ENCODE measurements at regions not wholly inside any gene's neighbourhood (a gene's known extent, or its start where the extent isn't known, plus 50 kb on each side); places are given as distances from the start of the nearest gene placed in this dataset.

DNA sequence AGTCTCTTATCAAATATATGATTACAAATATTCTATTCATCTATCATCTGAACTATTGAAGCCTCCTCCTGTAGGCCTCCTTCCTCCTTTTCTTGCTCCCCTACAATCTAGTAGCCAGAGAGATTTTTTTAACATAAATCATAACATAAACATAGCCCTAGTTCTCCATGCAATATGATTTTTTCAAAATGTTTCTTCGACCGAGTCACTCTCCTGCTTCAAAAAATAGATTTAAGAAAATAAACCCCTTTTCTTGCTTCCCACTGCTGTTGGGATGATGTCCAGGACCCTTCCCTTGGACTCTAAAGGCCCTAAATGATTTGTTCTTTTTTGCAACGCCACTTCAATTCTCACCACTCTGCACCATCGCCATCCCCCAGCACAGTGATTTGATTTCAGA, 319.7 kb upstream of the TSHZ3 start:
- Mint-ChIP-seq H3K27me3 (peaks cover 4% of the 10 kb centered on the region), H3K4me1 (ENCODE audit: low read depth) (no peaks in the 10 kb centered on the region), H3K4me3 (no peak overlapping the region), H3K36me3 (ENCODE audit: low read depth) (no peaks in the 10 kb centered on the region), H3K27ac (no peak overlapping the region), H3K9me3 (no peaks in the 10 kb centered on the region)

DNA sequence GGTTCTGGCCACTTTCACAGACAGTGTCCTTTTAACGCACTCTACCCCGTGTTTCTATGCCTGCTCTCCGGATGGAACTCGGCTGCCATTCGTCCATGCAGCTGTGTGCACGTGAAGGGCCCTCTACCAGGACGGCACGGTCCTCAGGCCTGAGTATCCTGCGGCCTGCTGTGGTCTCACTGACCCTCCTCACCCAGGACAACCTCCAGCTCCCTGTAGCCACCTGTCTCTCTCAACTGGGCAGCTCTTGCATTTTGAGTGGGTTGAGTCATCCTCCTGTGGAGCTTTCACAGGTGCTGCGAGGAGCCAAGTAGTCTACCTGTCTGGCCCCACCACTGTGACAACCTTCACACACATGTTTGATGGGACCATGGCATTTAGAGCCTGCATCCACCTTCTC, 321.7 kb upstream of the TSHZ3 start:
- Mint-ChIP-seq H3K9me3 (no peaks in the 10 kb centered on the region), H3K36me3 (ENCODE audit: low read depth) (no peaks in the 10 kb centered on the region), H3K27me3 (peaks cover 4% of the 10 kb centered on the region), H3K27ac (no peak overlapping the region), H3K4me3 (no peak overlapping the region), H3K4me1 (ENCODE audit: low read depth) (no peaks in the 10 kb centered on the region)

DNA sequence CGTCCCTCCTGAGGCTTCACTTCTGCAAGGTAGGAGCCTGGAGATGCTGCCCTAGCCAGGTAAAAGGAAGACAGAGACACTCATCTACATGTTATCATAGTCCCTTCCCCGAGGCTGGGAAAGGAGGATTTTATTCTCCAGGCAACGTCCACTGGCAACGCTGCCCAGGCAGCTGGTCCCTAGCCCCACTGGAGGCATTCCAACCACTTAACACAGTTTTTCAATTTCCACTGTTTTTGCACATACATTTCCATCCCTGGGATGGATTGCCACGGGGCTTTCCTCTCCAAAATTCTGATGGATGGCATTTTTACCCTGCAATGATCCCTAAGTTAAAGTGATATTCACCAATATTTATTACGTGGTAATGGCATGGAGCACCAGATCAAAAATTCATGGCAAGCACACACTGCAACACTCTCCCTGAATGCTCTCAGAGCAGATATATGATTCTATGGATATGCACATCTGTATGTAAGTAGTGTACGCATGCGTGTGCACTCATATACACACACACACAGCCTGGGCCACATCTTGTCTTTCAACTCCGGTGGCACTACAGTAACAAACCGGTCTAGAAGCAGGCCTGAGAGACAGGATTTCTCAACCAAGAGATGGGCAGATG, 322.3 kb upstream of the TSHZ3 start:
- peaks cover 4% of the 10 kb centered on the region for H3K27me3 Mint-ChIP-seq
- no peaks in the 10 kb centered on the region for H3K36me3 Mint-ChIP-seq (ENCODE audit: low read depth)
- H3K4me1 Mint-ChIP-seq (ENCODE audit: low read depth), result no peaks in the 10 kb centered on the region
- H3K27ac Mint-ChIP-seq, result no peak overlapping the region
- H3K9me3 Mint-ChIP-seq, result no peaks in the 10 kb centered on the region
- H3K4me3 Mint-ChIP-seq, result no peak overlapping the region

DNA sequence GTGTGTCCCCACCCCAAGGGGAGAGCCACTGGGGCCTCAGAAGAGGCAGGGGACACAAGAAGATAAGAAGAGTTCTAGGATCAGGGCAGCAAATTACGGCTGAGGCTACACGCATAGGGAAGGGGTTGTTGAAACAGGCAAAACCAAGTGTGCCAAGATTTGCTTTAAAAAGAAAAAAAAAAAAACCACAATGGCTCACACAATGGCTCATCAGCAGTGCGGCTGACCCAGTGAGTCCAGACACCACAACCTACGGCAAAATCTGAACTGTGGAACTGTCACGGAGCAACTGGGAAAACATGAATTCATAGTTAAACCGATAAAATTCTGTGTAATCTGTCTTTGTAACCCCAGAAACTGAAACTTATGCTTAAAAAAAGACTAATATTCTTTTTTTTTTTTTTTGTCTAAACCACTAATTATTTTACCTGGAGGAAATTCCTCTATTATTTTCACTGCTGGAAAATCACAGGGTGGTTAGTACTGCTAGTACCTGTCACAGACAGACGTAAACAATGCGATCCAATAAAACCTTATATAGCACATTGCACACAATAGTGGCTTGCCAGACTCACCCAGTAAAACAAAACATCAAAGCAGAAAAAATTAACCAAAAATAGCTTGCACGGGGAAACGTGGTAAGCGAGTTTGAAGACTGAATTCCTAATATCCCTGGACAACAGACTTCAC, 325.4 kb upstream of the TSHZ3 start:
- H3K36me3 Mint-ChIP-seq (ENCODE audit: low read depth), result no peaks in the 10 kb centered on the region
- no peaks in the 10 kb centered on the region for H3K4me1 Mint-ChIP-seq (ENCODE audit: low read depth)
- peaks cover 4% of the 10 kb centered on the region for H3K27me3 Mint-ChIP-seq
- peaks cover 3% of the 10 kb centered on the region for H3K9me3 Mint-ChIP-seq
- H3K4me3 Mint-ChIP-seq, result no peak overlapping the region
- no peak overlapping the region for H3K27ac Mint-ChIP-seq

DNA sequence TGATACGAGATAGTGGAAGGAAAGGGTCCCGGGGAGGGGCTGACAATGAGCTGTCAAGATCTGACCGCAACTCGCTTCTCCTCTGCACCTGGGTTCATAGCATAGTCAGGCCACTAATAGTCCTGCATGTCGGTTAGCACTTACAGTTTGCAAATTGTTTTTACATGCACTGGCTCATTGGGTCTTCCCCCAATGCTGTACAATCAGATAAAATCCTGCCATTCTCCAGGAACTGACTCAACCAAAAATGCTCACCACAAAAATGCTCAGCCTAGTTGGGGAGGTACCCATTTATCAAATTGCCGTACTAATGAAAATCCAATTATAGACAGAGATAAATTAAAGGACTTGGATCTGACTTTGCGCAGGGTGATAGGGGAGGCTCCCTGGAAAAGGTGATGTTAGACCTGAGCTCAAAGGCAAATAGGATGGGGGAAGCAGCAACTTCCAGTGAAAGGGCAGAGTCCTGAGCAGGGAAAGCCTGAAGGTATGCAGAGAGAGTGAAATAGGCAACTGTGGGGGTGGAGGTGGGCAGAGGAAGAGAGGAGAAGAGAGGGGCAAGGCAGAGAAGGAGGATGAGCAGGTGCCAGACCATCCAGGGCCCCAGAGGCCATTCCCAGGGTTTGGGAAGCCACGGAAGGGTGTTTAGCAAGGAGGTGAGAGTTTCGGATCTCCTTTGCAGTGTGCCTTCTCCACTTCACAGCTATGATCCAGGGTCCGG, 326.1 kb upstream of the TSHZ3 start:
- Mint-ChIP-seq H3K27me3 (peaks cover 4% of the 10 kb centered on the region), H3K36me3 (ENCODE audit: low read depth) (no peaks in the 10 kb centered on the region), H3K4me3 (no peak overlapping the region), H3K9me3 (peaks cover 3% of the 10 kb centered on the region), H3K4me1 (ENCODE audit: low read depth) (no peaks in the 10 kb centered on the region), H3K27ac (no peak overlapping the region)

DNA sequence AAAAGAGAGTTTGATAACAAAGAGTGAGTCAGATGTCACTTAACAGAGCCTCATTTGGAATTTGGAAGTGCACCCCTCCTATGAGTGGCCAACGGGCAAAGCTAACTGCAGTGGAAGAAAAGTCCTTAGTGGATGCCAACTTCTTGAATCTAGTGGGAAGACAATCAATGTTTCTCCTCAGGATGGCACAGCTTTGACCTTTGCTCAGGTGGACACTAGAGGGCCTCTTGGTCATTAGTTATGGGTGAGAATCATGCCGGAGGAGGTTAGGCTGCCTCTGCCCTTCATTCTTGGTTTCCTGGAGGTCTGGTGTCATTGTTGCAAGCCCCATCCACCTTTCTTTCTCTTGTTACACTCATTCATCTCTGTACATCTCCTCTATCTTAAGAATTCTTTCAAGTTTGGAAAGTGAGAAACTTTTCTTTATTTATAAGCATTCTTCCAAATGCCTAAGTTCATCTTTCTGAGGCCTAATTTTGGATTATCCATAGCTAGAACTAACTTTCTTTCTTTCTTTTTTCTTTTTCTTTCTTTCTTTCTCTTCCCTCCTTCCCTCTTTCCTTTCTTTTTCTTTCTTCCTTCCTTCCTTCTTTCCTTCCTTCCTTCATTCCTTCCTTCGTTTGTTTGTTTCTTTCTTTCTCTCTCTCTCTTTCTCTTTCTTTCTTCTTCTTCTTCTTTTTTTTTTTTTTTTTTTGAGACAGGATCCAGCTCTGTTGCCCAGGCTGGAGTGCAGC, 327.2 kb upstream of the TSHZ3 start:
- H3K27ac Mint-ChIP-seq, result no peak overlapping the region

DNA sequence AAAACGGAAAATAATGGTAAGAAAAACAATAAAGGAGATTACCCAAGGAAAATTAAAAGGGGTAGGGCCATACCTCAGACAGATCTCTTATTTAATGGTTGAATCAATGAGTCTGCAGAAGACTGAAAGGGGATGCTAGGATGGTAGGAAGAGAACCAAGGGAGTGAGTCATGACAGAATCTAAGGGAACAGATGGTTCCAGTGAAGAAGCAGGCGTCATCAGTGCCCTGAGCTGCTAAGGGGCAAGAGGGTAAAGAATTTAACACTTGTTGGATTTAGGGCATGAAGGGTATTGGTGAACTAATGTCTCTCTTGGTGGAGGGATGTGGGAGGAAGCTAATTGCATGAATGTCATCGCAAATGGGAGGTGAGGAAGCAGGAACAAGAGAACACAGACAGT, 329.2 kb upstream of the TSHZ3 start:
- no peak overlapping the region for H3K4me3 Mint-ChIP-seq
- peaks cover 3% of the 10 kb centered on the region for H3K9me3 Mint-ChIP-seq
- H3K36me3 Mint-ChIP-seq (ENCODE audit: low read depth), result no peaks in the 10 kb centered on the region
- H3K4me1 Mint-ChIP-seq (ENCODE audit: low read depth), result no peaks in the 10 kb centered on the region
- H3K27me3 Mint-ChIP-seq, result peaks cover 4% of the 10 kb centered on the region
- no peak overlapping the region for H3K27ac Mint-ChIP-seq

More for the DNA sequence above, 327.2 kb upstream of the TSHZ3 start:
- no peaks in the 10 kb centered on the region for H3K36me3 Mint-ChIP-seq (ENCODE audit: low read depth)
- H3K4me1 Mint-ChIP-seq (ENCODE audit: low read depth), result no peaks in the 10 kb centered on the region
- H3K4me3 Mint-ChIP-seq, result no peak overlapping the region
- H3K27me3 Mint-ChIP-seq, result peaks cover 4% of the 10 kb centered on the region
- peaks cover 3% of the 10 kb centered on the region for H3K9me3 Mint-ChIP-seq

DNA sequence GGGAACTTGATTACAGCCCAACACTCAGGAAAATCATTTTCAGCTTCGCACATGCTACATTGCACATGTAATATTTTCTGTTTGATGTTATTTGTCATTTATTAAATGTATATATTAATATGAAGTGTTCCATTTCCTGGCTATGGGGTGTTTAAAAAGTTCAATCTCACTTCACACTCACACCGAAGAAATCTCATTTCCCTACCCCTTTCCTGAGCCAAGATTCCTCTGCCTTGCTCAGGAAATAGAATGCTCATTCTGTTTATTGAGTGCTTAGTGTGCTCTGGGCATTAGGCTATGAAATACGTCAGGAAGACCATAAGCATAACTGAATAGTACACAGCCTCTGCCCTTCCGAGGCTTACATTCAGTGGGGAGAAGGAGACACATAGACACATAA, 331.9 kb upstream of the TSHZ3 start:
- peaks cover 4% of the 10 kb centered on the region for H3K27me3 Mint-ChIP-seq

DNA sequence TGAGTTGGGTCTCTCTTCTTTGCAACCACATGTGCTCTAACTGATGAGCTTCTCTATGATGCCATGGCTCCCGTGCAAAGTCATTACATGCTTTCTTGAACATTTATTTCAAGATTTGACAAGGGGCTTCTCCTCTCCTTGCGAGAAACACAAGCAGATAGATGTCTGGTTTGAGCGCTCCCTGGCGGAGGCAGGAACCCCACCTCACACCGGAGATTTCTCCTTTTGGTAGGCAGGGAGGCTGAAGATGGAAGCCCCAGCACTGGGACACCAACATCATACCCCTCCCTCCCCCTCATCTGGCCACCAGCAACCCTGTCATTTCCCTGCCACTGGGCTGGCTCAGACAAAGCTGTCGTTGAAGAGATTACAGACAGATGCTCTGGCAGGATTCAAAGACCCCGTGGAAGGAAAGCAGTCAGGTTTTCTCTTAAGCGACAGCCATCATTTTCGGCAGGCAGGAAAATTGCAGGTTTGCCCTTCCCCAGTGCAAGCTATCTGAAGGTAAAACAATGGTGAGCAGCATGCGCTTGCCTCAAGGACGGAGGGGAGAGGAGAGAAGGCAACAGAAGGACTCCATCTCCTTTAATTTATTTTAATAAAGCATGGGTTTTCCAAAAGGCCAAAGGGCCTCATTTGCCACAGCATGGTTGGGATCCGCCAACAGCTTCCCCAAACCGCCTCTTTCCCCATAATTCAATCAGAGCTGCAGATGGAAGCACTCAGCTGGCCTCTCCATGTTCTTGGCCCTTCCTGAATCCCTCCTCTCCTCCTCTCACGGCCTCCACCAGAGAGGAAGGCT, 344.1 kb upstream of the TSHZ3 start:
- H3K4me3 Mint-ChIP-seq, result no peak overlapping the region
- no peak overlapping the region for H3K27ac Mint-ChIP-seq
- H3K4me1 Mint-ChIP-seq (ENCODE audit: low read depth), result no peaks in the 10 kb centered on the region
- no peaks in the 10 kb centered on the region for H3K27me3 Mint-ChIP-seq
- no peaks in the 10 kb centered on the region for H3K36me3 Mint-ChIP-seq (ENCODE audit: low read depth)
- peaks cover 9% of the 10 kb centered on the region for H3K9me3 Mint-ChIP-seq

More for the DNA sequence above, 331.9 kb upstream of the TSHZ3 start:
- Mint-ChIP-seq H3K4me1 (ENCODE audit: low read depth) (no peaks in the 10 kb centered on the region), H3K36me3 (ENCODE audit: low read depth) (no peaks in the 10 kb centered on the region), H3K9me3 (peaks cover 17% of the 10 kb centered on the region), H3K27ac (no peak overlapping the region), H3K4me3 (no peak overlapping the region)

DNA sequence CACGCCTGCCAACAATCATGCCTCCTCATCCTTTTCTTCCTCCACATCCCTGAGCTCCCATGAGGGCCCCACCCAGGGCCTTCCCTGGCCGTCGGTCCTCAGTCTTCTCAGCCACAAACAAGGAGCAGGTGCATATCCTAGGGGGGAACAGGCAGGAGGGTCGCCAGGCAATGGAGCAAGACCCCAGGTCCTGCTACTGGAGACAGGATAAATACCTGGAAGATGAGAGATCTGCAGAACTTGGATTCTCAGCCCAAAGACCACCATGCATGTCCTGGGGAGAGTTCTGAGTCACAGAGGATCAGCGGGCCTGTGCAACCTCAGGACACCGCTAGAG, 344.7 kb upstream of the TSHZ3 start:
- H3K4me1 Mint-ChIP-seq (ENCODE audit: low read depth), result no peaks in the 10 kb centered on the region
- H3K9me3 Mint-ChIP-seq, result peaks cover 9% of the 10 kb centered on the region
- H3K36me3 Mint-ChIP-seq (ENCODE audit: low read depth), result no peaks in the 10 kb centered on the region
- no peaks in the 10 kb centered on the region for H3K27me3 Mint-ChIP-seq
- no peak overlapping the region for H3K4me3 Mint-ChIP-seq
- H3K27ac Mint-ChIP-seq, result no peak overlapping the region

DNA sequence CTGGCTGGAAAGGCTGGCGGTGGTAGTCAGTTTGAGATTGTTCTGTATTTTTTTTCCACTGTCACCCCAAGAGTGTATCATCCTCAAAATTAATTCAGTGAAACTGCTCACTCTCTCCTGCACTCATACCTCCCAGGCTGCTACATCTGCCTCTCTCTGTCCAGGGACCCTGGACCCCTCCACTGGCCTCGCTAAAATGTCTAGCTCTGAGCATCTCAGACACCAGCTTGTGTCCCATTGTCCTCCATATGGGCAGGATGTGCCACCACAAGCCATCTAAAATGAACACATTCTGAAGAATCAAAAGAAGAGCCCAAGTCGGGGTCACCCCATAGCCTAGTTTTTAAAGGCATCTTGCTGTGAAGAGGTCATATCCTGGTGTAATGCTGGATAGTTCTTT, 345.5 kb upstream of the TSHZ3 start:
- Mint-ChIP-seq H3K4me3 (no peak overlapping the region), H3K4me1 (ENCODE audit: low read depth) (no peaks in the 10 kb centered on the region), H3K36me3 (ENCODE audit: low read depth) (no peaks in the 10 kb centered on the region), H3K27me3 (no peaks in the 10 kb centered on the region), H3K9me3 (peaks cover under 1% of the 10 kb centered on the region), H3K27ac (no peak overlapping the region)

DNA sequence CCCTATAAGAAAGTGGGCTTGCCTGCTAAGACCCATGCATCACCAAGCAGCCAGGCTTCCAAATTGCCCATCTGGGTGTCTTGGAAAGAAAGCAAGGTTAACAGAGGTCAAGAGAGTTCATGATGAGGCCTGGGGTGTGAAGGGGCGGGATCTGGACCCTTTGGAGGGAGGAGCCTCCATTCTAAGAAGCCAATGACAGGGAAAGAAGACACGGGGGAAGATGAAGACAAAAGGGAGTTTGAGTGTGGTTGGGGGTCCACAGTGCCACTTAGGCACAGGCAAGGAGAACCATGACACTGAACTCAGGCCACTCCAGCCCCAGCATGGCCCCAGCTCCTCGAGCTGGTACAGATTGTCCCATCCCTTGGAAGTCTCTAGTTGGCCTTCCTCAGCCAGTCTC, 350.2 kb upstream of the TSHZ3 start:
- Mint-ChIP-seq H3K27ac (no peak overlapping the region), H3K9me3 (peaks cover 13% of the 10 kb centered on the region), H3K4me3 (no peak overlapping the region), H3K4me1 (ENCODE audit: low read depth) (no peaks in the 10 kb centered on the region), H3K36me3 (ENCODE audit: low read depth) (no peaks in the 10 kb centered on the region), H3K27me3 (no peaks in the 10 kb centered on the region)

DNA sequence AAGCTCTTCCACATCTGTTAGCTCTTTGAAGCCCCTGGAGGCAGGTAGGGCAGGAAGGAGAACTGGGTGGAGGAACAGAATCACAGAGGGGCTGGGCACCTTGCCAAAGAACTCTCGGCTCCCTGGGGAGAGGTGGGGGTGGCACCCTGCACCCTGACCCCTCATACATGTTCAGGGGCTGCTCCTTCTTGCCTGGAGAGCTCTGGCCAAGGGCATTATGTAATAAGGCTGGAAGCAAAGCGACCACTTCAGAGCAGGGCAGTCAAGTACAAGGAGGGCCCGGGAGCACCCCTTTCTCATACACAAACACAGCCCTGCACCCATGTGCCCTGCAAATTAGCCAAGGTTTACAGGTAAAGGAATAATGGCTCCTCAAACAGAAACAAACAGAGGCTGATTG, 351.9 kb upstream of the TSHZ3 start:
- H3K4me3 Mint-ChIP-seq, result no peak overlapping the region
- no peaks in the 10 kb centered on the region for H3K27me3 Mint-ChIP-seq
- peaks cover 13% of the 10 kb centered on the region for H3K9me3 Mint-ChIP-seq
- no peaks in the 10 kb centered on the region for H3K36me3 Mint-ChIP-seq (ENCODE audit: low read depth)
- no peaks in the 10 kb centered on the region for H3K4me1 Mint-ChIP-seq (ENCODE audit: low read depth)
- H3K27ac Mint-ChIP-seq, result no peak overlapping the region

DNA sequence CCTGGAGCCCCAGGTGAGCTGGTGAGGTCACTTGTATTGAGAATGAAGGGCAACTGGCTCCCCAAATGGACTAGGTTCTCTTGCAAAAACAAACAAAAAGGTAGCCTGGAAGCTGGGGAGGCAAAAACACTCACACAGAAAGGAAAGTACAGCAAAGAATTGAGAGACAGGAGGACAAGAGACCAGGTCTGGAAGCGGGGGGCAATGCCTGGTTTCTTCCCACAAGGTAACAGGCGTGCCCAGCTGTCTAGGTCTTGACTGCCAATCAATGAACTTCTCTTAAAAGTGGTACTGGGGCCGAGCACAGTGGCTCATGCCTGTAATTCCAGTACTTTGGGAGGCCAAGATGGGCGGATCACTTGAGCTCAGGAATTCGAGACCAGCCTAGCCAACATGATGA, 356.4 kb upstream of the TSHZ3 start:
- H3K36me3 Mint-ChIP-seq (ENCODE audit: low read depth), result no peaks in the 10 kb centered on the region
- peaks cover 13% of the 10 kb centered on the region for H3K9me3 Mint-ChIP-seq
- no peak overlapping the region for H3K27ac Mint-ChIP-seq
- no peaks in the 10 kb centered on the region for H3K27me3 Mint-ChIP-seq
- no peaks in the 10 kb centered on the region for H3K4me1 Mint-ChIP-seq (ENCODE audit: low read depth)
- H3K4me3 Mint-ChIP-seq, result no peak overlapping the region
